K562 (cell line): ENCODE measurements at regions not wholly inside any gene's neighbourhood (a gene's known extent, or its start where the extent isn't known, plus 50 kb on each side); places are given as distances from the start of the nearest gene placed in this dataset.

Source experiments
- AFF4 ChIP-seq: sonication (generic); formaldehyde crosslinking; IDR thresholded peaks from 2 replicates; pipeline ENCODE4 v1.8.0; 2023; ENCODE audit warnings: mild to moderate bottlenecking, missing genetic modification reagents
- ATF2 ChIP-seq: sonication (generic); formaldehyde crosslinking; IDR thresholded peaks from 2 replicates; pipeline ENCODE4 v1.8.1; 2022; ENCODE audit warnings: missing genetic modification reagents
- BRCA1 ChIP-seq, 2 experiments: fragments of 450-650 bp in 1 of 2; sonication (generic) in 1 of 2; formaldehyde crosslinking in 1 of 2; IDR thresholded peaks; 2 replicates each; pipeline versions ENCODE4 v1.5.0 to v1.6.1; 2017 to 2020; ENCODE audit warnings: mild to moderate bottlenecking in 1 of 2, missing genetic modification reagents in 1 of 2
- CREB1 ChIP-seq, 2 experiments: sonication (generic) in 1 of 2; formaldehyde crosslinking in 1 of 2; IDR thresholded peaks; 2 replicates each; pipeline versions ENCODE4 v1.6.1 to v1.8.0; 2012 to 2022; ENCODE audit warnings: inconsistent platforms in 1 of 2, mild to moderate bottlenecking in 1 of 2, missing genetic modification reagents in 1 of 2, moderate library complexity in 1 of 2
- CUX1 ChIP-seq: fragments of 200-800 bp; sonication (Bioruptor generic); IDR thresholded peaks from 2 replicates; pipeline ENCODE4 v1.6.1; 2016; ENCODE audit warnings: missing genetic modification characterization, missing compliant biosample characterization
- GATA2 ChIP-seq: sonication (generic); formaldehyde crosslinking; IDR thresholded peaks from 2 replicates; pipeline ENCODE4 v1.4.0; 2020; ENCODE audit warnings: mild to moderate bottlenecking, missing genetic modification reagents
- KDM4B ChIP-seq, 2 experiments: fragments of 450-650 bp in 1 of 2; sonication (generic) in 1 of 2; IDR thresholded peaks; 2 replicates each; pipeline ENCODE4 v1.6.1; 2016 to 2017; ENCODE audit warnings: borderline replicate concordance in 2 of 2, antibody characterized with exemption in 1 of 2, low read depth in 1 of 2, mild to moderate bottlenecking in 1 of 2
- MAFF ChIP-seq: IDR thresholded peaks from 2 replicates; pipeline ENCODE4 v1.6.1; 2012; ENCODE audit warnings: low read length, improper control_type of control experiment
- MAFG ChIP-seq: fragments of 450-650 bp; conservative IDR thresholded peaks from 2 replicates; pipeline ENCODE4 v1.6.1; 2016; ENCODE audit warnings: missing genetic modification characterization, missing compliant biosample characterization
- NR0B1 ChIP-seq: fragments of 450-650 bp; IDR thresholded peaks from one replicate; pipeline ENCODE4 v1.6.1; 2018; ENCODE audit warnings: mild to moderate bottlenecking, moderate library complexity; ENCODE audit not compliant: partially characterized antibody
- PCBP2 ChIP-seq: fragments of 200-400 bp; formaldehyde crosslinking; IDR thresholded peaks from 2 replicates; pipeline ENCODE4 v1.6.1; 2018; ENCODE audit warnings: low read length, low read depth, mild to moderate bottlenecking, moderate library complexity; ENCODE audit not compliant: poor library complexity, severe bottlenecking
- PURB ChIP-seq: sonication (generic); formaldehyde crosslinking; IDR thresholded peaks from 2 replicates; pipeline ENCODE4 v1.9.0; 2021; ENCODE audit warnings: low read depth, mild to moderate bottlenecking, missing genetic modification reagents
- RBM15 ChIP-seq: fragments of 200-400 bp; formaldehyde crosslinking; IDR thresholded peaks from 2 replicates; pipeline ENCODE4 v1.6.1; 2018; ENCODE audit warnings: mild to moderate bottlenecking, low read length, moderate library complexity; ENCODE audit not compliant: insufficient read depth
- TARDBP ChIP-seq: fragments of 450-650 bp; IDR thresholded peaks from 2 replicates; pipeline ENCODE4 v1.6.1; 2016

- peak; percentile 42; the same call in 1 of the 2 replicates for TF ChIP-seq GATA2
- TF ChIP-seq KDM4B (IDR thresholded peaks at IDR 0.05; ENCODE audit: borderline replicate concordance in 2 of 2, low read depth in 1 of 2) = no peak
- no peak for TF ChIP-seq ATF2 (CRISPR knock-in tag)
- TF ChIP-seq PCBP2 = no peak
- no peak for TF ChIP-seq MAFG (tag)
- no peak for TF ChIP-seq NR0B1
- no peak for TF ChIP-seq TARDBP
- no peak for TF ChIP-seq RBM15
- TF ChIP-seq PURB (CRISPR knock-in tag) = no peak
- no peak for TF ChIP-seq BRCA1 (IDR thresholded peaks at IDR 0.05)
- no peak for TF ChIP-seq BRCA1 (CRISPR knock-in tag; IDR thresholded peaks at IDR 0.05)
- TF ChIP-seq MAFF = no peak
- no peak for TF ChIP-seq CREB1 (IDR thresholded peaks at IDR 0.05)
- TF ChIP-seq CREB1 (CRISPR knock-in tag; IDR thresholded peaks at IDR 0.05) = no peak
- no peak for TF ChIP-seq CUX1 (CRISPR knock-in tag)
- TF ChIP-seq AFF4 (CRISPR knock-in tag) = no peak
These were observed 93.0 kb upstream of the KCTD7 start (continued) for GRCh38 chr7:66535414-66536329.
